ENCODE measurements at regions not wholly inside any gene's neighbourhood (a gene's known extent, or its start where the extent isn't known, plus 50 kb on each side); places are given as distances from the start of the nearest gene placed in this dataset.
"Not testable (repeated sequence)": the region's sequence is repeated elsewhere in the genome, so short reads cannot be mapped to it uniquely, and the experiment has no call there.

DNA sequence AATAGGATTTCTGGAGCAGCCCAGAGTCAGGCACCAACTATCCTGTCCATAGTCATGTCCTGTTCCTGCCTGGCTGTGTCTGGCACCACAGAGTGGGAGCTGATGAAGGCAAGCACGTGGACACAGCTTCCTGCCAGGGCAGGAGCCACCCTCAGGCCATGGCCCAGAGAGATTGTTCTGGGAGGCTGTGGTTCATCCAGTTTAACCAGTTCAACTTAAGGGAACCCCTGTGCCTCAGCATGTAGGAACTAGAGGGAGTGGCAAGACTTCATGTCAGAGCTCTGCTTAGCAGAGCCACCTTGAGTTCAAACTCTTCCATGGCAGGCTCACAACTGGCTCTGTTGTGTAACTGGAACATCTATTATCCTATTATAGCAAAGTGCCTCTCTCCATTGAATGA is 73.2 kb upstream of the NCKAP5 start:
- TF ChIP-seq, protein P1, sequence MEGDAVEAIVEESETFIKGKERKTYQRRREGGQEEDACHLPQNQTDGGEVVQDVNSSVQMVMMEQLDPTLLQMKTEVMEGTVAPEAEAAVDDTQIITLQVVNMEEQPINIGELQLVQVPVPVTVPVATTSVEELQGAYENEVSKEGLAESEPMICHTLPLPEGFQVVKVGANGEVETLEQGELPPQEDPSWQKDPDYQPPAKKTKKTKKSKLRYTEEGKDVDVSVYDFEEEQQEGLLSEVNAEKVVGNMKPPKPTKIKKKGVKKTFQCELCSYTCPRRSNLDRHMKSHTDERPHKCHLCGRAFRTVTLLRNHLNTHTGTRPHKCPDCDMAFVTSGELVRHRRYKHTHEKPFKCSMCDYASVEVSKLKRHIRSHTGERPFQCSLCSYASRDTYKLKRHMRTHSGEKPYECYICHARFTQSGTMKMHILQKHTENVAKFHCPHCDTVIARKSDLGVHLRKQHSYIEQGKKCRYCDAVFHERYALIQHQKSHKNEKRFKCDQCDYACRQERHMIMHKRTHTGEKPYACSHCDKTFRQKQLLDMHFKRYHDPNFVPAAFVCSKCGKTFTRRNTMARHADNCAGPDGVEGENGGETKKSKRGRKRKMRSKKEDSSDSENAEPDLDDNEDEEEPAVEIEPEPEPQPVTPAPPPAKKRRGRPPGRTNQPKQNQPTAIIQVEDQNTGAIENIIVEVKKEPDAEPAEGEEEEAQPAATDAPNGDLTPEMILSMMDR (IDR thresholded peaks at IDR 0.05; ENCODE audit: low read depth, low read length), result peak; percentile 25
- H3K4me3 ChIP-seq (ENCODE audit: low read depth, low read length), result no peak overlapping the region

DNA sequence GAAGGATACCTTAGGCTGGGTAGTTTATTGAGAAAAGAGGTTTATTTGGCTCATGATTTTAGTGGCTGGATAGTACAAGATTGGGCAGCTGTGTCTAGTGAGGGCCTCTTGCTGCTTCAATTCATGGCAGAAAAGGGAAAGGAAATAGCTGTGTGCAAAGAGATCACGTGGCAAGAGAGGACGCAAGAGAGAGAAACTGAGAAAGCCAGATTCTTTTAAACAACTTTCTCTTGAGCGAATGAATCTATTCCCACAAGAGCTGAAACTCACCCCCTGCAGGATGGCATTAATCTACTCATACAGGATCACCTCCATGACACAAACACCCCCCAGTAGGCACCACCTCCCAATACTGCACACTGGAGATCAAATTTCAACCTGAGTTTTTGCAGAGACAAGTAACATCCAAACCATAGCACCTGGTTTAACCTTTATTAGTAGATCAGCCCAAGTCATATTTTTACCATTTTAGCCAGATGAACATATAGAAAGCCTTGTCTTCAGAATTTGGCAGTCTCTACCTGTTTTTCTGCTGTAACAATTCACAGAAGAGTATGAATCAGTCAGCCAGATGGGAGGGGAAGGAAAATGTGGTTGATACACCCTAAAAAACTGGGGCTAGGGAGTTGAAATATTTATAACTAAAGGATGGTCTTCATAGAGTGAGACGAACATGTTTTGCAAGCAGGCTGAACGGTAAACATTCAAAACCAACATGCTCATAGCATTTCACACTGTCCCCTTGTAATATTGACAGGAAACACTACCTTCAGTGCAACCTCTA is 73.9 kb upstream of the NCKAP5 start:
- H3K4me3 ChIP-seq (ENCODE audit: low read depth, low read length), result no peak overlapping the region
- TF ChIP-seq, protein P1 (IDR thresholded peaks at IDR 0.05; ENCODE audit: low read depth, low read length), result no peak

DNA sequence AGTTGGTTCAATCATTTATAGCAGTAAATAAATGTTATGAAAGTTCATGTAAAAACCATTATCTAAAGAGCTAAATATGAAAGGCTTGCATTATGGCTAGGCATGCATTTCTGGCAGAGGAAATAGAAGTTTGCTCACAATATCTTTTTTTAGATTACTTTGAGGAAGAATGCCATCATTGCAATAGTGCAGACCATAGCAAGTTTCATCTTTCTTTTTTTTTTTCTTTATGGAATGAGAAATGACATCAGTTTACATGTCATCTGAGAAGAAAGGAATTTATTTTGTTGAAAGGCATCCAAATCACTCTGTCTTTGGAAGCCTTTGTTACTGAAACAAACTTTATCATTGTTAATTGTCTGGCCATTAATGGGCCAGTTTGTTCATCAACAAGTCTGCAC is 74.5 kb upstream of the NCKAP5 start:
- no peak overlapping the region for H3K4me3 ChIP-seq (ENCODE audit: low read depth, low read length)
- TF ChIP-seq, protein P1 (IDR thresholded peaks at IDR 0.05; ENCODE audit: low read depth, low read length), result no peak

DNA sequence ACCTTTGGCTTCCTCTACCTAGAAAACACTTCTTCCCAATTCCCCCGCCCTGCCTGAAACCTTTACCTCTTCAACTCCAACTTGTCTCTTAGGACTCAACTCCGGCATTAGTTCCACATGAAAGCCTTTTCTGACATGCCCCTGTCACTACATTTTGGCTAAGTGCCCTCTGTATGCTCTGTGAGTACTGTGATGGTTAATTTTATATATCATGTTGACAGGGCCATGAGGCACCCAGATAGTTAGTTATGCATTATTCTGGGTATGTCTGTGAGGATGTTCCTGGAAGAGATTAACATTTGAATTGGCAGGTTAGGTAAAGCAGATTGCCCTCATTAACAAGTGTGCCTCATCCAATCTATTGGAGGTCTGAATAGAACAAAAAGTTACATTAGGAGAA is 75.6 kb upstream of the NCKAP5 start:
- TF ChIP-seq, protein P1 (IDR thresholded peaks at IDR 0.05; ENCODE audit: low read depth, low read length), result no peak
- no peak overlapping the region for H3K4me3 ChIP-seq (ENCODE audit: low read depth, low read length)

DNA sequence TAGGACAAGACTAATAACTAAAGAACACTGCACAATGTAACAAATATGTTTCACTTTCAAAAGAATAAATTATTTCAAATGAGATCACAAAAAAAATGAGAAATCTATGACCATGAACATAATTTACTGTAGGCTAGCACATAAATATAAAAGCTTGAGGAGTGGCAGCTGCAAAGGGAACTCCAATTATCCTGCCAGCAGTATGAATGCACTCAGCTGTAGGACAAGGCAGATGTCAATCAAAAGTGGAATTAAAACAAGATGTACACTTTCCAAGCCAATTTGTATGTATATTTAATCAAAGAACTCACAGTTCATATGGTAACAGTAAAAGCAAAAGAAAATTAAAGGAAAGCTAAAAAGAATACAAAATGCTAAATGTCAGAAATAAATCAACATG is 76.6 kb upstream of the NCKAP5 start:
- no peak overlapping the region for H3K4me3 ChIP-seq (ENCODE audit: low read depth, low read length)
- TF ChIP-seq, protein P1 (IDR thresholded peaks at IDR 0.05; ENCODE audit: low read depth, low read length), result no peak

DNA sequence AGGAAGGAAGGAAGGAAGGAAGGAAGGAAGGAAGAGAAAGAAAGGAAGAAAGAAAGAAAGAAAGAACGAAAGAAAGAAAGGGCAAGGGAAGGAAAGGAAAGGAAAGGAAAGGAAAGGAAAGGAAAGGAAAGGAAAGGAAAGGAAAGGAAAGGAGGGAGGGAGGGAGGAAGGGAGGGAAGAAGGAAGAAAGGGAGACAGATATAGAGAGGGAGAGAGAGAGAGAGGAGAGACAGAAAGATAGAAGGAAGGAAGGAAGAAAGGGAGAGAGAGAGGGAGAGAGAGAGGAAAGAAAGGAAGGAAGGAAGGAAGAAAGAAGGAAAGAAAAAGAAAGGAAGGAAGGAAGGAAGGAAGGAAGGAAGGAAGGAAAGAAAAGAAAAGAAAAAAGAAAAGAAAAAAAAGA is 79.1 kb upstream of the NCKAP5 start:
- not testable (repeated sequence) for H3K4me3 ChIP-seq (ENCODE audit: low read depth, low read length)

DNA sequence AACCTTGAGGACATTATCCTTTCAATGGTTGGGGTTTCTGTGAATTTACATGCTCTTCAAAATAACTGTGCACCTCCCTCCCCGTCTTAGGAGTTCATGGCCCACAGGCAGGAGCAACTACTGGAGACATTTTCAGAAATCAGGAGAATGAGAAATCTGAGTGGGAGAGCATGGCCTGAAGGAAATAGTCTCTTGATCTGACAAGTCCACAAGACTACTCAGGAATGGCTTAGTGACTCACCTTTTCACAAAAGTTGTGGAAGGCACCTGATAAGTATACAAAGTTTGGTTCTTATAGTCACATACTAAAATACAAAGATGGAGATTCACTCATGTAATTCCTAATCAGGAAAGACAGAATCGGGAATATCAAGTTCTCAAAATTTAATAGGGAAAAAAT is 83.6 kb upstream of the NCKAP5 start:
- H3K4me3 ChIP-seq (ENCODE audit: low read depth, low read length), result no peak overlapping the region
- TF ChIP-seq, protein P1 (IDR thresholded peaks at IDR 0.05; ENCODE audit: low read depth, low read length), result no peak

DNA sequence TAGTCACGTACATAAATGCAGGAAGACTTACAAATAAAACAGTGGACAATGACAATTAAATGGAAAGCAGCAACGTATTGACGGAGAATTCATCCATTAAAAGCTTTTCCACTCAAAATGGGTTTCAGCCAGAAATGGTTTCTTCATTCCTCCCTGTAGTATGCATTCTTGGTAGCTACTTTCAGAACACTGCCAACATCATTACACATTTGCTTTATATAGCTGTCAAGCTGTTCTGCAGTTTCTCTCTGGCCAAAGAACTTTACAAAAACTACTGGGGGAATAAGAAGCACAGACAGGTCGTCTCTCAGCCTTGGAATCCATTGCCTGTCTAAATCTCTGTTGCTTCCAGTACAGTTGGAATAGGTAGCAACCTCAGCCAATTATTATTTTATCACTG is 84.1 kb upstream of the NCKAP5 start:
- TF ChIP-seq, protein P1 (IDR thresholded peaks at IDR 0.05; ENCODE audit: low read depth, low read length), result no peak
- no peak overlapping the region for H3K4me3 ChIP-seq (ENCODE audit: low read depth, low read length)
